ENCODE measurements at regions not wholly inside any gene's neighbourhood (a gene's known extent, or its start where the extent isn't known, plus 50 kb on each side); places are given as distances from the start of the nearest gene placed in this dataset.

GRCh38 chr12:114932806-114933205 is 248.8 kb upstream of the TBX3 start:
- POLR2A ChIA-PET, result no interaction called here
- Histone ChIP-seq H3K79me2 (ENCODE audit: control insufficient read depth, insufficient read depth, low read length) (no peaks in the 10 kb centered on the region), H3K9ac (ENCODE audit: insufficient read depth in 1 of 2, low read depth in 2 of 2, low read length in 2 of 2) (no peak overlapping the region), H3K27me3 (ENCODE audit: control insufficient read depth in 2 of 2, insufficient read depth in 2 of 2, low read length in 2 of 2) (no peaks in the 10 kb centered on the region), H3K36me3 (ENCODE audit: control insufficient read depth, insufficient read depth, low read length) (no peaks in the 10 kb centered on the region), H2AFZ (ENCODE audit: low read depth, low read length) (no peak overlapping the region), H3K4me3 (no peak overlapping the region), H3K27ac (ENCODE audit: extremely low read depth, low read depth, low read length) (no peak overlapping the region), H3K9me1 (ENCODE audit: control insufficient read depth, insufficient read depth, low read length) (no peaks in the 10 kb centered on the region), H3K9me3 (replicated peaks; ENCODE audit: control insufficient read depth, insufficient read depth, low read depth, low read length) (no peaks in the 10 kb centered on the region), H4K20me1 (replicated peaks; ENCODE audit: control insufficient read depth, insufficient read depth, low read length) (no peaks in the 10 kb centered on the region), H3K4me1 (replicated peaks in 1 of 2; ENCODE audit: control insufficient read depth in 2 of 2, insufficient read depth in 2 of 2, low read length in 2 of 2) (no peaks in the 10 kb centered on the region), H3K4me2 (ENCODE audit: insufficient read depth, low read length) (no peak overlapping the region)
- intact Hi-C loops (cut with micrococcal nuclease) (no loop called here), in situ Hi-C loops (cut with MboI) (no loop called here)
- BruUV-seq (replicated peaks), result no TSS peak
- ATAC-seq (no peak), DNase-seq (ENCODE audit: extremely low read depth in 1 of 4, low spot score in 3 of 4) (no peak), FAIRE-seq (no peak)
- 0% methylated on average over 2 of the region's 3 CpGs for WGBS (ENCODE audit: insufficient coverage, low coverage, missing lambda C conversion rate)
- CTCF ChIA-PET (ENCODE audit: low intra/inter-chr PET ratio), result no interaction called here
- TF ChIP-seq HLTF (IDR thresholded peaks at IDR 0.05) (no peak), NRF1 (conservative IDR thresholded peaks at IDR 0.05 in 1 of 2, IDR thresholded peaks at IDR 0.05 in 1 of 2) (no peak), FOXP1 (CRISPR knock-in tag; IDR thresholded peaks at IDR 0.05) (no peak), SMAD4 (CRISPR knock-in tag; conservative IDR thresholded peaks at IDR 0.05) (no peak), FOXP4 (CRISPR knock-in tag; IDR thresholded peaks at IDR 0.05; ENCODE audit: borderline replicate concordance) (no peak), ZEB2 (IDR thresholded peaks at IDR 0.05) (no peak), E2F8 (IDR thresholded peaks at IDR 0.05; ENCODE audit: low read depth, partially characterized antibody) (no peak), ATF7 (IDR thresholded peaks at IDR 0.05) (no peak), GATAD2B (IDR thresholded peaks at IDR 0.05; ENCODE audit: borderline replicate concordance) (no peak), ZNF23 (CRISPR knock-in tag; IDR thresholded peaks at IDR 0.05) (no peak), NR2C2 (CRISPR knock-in tag; IDR thresholded peaks at IDR 0.05) (no peak), NR2C2 (tag; IDR thresholded peaks at IDR 0.05) (no peak), ZNF695 (CRISPR knock-in tag; IDR thresholded peaks at IDR 0.05) (no peak), ZBTB34 (CRISPR knock-in tag; IDR thresholded peaks at IDR 0.05) (no peak), TCF15 (CRISPR knock-in tag; IDR thresholded peaks at IDR 0.05) (no peak), MTF1 (CRISPR knock-in tag; IDR thresholded peaks at IDR 0.05; ENCODE audit: borderline replicate concordance) (no peak), FIP1L1 (IDR thresholded peaks at IDR 0.05; ENCODE audit: low read depth, low read length, poor library complexity, severe bottlenecking) (no peak), MYNN (IDR thresholded peaks at IDR 0.05) (no peak), MYNN (CRISPR knock-in tag; IDR thresholded peaks at IDR 0.05) (no peak), ARHGAP35 (IDR thresholded peaks at IDR 0.05; ENCODE audit: partially characterized antibody) (no peak), MIER1 (IDR thresholded peaks at IDR 0.05; ENCODE audit: low read depth) (no peak)

Measured in K562 (cell line).